ENCODE measurements at regions not wholly inside any gene's neighbourhood (a gene's known extent, or its start where the extent isn't known, plus 50 kb on each side); places are given as distances from the start of the nearest gene placed in this dataset.

- DNase-seq (ENCODE audit: low read depth in 1 of 2, low spot score in 2 of 2), result no peak
- Histone ChIP-seq H4K8ac (ENCODE audit: extremely low read depth, insufficient read depth, low read length) (no peak overlapping the region), H3K56ac (replicated peaks; ENCODE audit: insufficient read length, low read depth, low read length) (no peak overlapping the region), H3K27ac (ENCODE audit: low read depth, low read length) (no peak overlapping the region), H3K23ac (ENCODE audit: insufficient read length) (no peak overlapping the region), H3K9me3 (ENCODE audit: insufficient read depth in 2 of 2, low read depth in 1 of 2, low read length in 1 of 2) (no peaks in the 10 kb centered on the region), H4K5ac (ENCODE audit: insufficient read length, low read depth, low read length) (no peak overlapping the region), H3K4me3 (ENCODE audit: extremely low read depth in 1 of 4, insufficient read depth in 2 of 4, low read depth in 3 of 4, low read length in 4 of 4) (no peak overlapping the region), H3K79me1 (ENCODE audit: low read depth, low read length) (no peaks in the 10 kb centered on the region), H3K23me2 (ENCODE audit: low read depth, low read length) (no peaks in the 10 kb centered on the region; the same call in 1 of the 2 replicates), H2AK5ac (ENCODE audit: low read depth, low read length) (no peak overlapping the region), H3K36me3 (ENCODE audit: control insufficient read depth in 2 of 4, insufficient read depth in 4 of 4, low read length in 3 of 4) (no peaks in the 10 kb centered on the region), H4K20me1 (replicated peaks in 1 of 2; ENCODE audit: control insufficient read depth in 1 of 2, insufficient read depth in 2 of 2, low read length in 2 of 2) (no peaks in the 10 kb centered on the region), H4K91ac (replicated peaks; ENCODE audit: insufficient read length, low read length) (no peak overlapping the region), H3K79me2 (ENCODE audit: control insufficient read depth in 1 of 2, insufficient read depth in 2 of 2, low read length in 2 of 2) (no peaks in the 10 kb centered on the region), H2BK12ac (ENCODE audit: low read depth, low read length) (no peak overlapping the region), H2BK5ac (ENCODE audit: low read depth, low read length) (no peak overlapping the region), H3K27me3 (replicated peaks in 1 of 4; ENCODE audit: control insufficient read depth in 3 of 4, extremely low read depth in 1 of 4, insufficient read depth in 3 of 4, low read length in 3 of 4) (peaks cover 0 to 1% (median 0%) of the 10 kb centered on the region in 4 experiments; a peak in 1 of 7 replicates), H2BK15ac (ENCODE audit: low read length) (no peak overlapping the region), H3K4ac (replicated peaks; ENCODE audit: insufficient read length, low read depth, low read length) (no peak overlapping the region), H2BK20ac (ENCODE audit: low read length) (no peak overlapping the region), H3K14ac (ENCODE audit: insufficient read length) (no peak overlapping the region), H3K4me1 (replicated peaks in 1 of 4; ENCODE audit: control insufficient read depth in 3 of 4, insufficient read depth in 4 of 4, low read length in 3 of 4) (no peaks in the 10 kb centered on the region), H2BK120ac (replicated peaks; ENCODE audit: low read depth, low read length) (no peak overlapping the region), H3K9ac (replicated peaks in 1 of 4; ENCODE audit: extremely low read depth in 1 of 4, low read depth in 3 of 4, low read length in 3 of 4) (no peak overlapping the region; a peak in 1 of 7 replicates), H2AFZ (ENCODE audit: low read length) (no peak overlapping the region), H3K4me2 (ENCODE audit: insufficient read depth in 1 of 2, low read depth in 2 of 2, low read length in 2 of 2) (no peak overlapping the region), H3K18ac (ENCODE audit: extremely low read depth, low read length) (no peak overlapping the region)
- POLR2A ChIA-PET (ENCODE audit: partially characterized antibody), result no interaction called here
- FAIRE-seq, result no peak
- CTCF ChIA-PET (ENCODE audit: partially characterized antibody), result interaction anchor here (0.9 to 1.3 kb wide), 3 partner anchors 29 to 119 kb away, joined by 3 read pairs; no protein-coding TSS in a partner anchor
- TF ChIP-seq KDM4A (IDR thresholded peaks at IDR 0.05; ENCODE audit: low read depth, low read length, severe bottlenecking), result no peak
- TF ChIP-seq RBBP5 (IDR thresholded peaks at IDR 0.05; ENCODE audit: borderline replicate concordance, low read depth, low read length), result no peak
- no peak for TF ChIP-seq CREB1 (IDR thresholded peaks at IDR 0.05)
- no peak for TF ChIP-seq SP2 (IDR thresholded peaks at IDR 0.05; ENCODE audit: low read length)
- TF ChIP-seq HDAC2 (IDR thresholded peaks at IDR 0.05; ENCODE audit: borderline replicate concordance in 1 of 2, low read depth in 2 of 2, low read length in 2 of 2), result no peak
- TF ChIP-seq MAFK (IDR thresholded peaks at IDR 0.05; ENCODE audit: low read depth, low read length), result no peak
- no peak for TF ChIP-seq NANOG (IDR thresholded peaks at IDR 0.05; ENCODE audit: insufficient read depth, low read depth, low read length, poor library complexity, severe bottlenecking)
- no peak for TF ChIP-seq HDAC6 (IDR thresholded peaks at IDR 0.05; ENCODE audit: low read depth, low read length)
- TF ChIP-seq YY1 (IDR thresholded peaks at IDR 0.05; ENCODE audit: low read depth, low read length), result no peak
- WGBS, 2 experiments (ENCODE audit: extremely low coverage in 1 of 2, insufficient coverage in 1 of 2, insufficient read length in 1 of 2, insufficient replicate concordance in 2 of 2, low coverage in 1 of 2, low lambda C conversion rate in 2 of 2, missing lambda C conversion rate in 1 of 2), result 86% methylated on average over 8 of the region's 8 CpGs; no CpG with 5 or more reads in 1 of the 2 experiments
These were observed 134.8 kb downstream of the LACC1 start for GRCh38 chr13:44014501-44014900.
